GM12878 (cell line): ENCODE measurements at regions not wholly inside any gene's neighbourhood (a gene's known extent, or its start where the extent isn't known, plus 50 kb on each side); places are given as distances from the start of the nearest gene placed in this dataset.

Experiments
- ATAC-seq: fragments of 200-7000 bp; cut with Tn5 transposase; 3 replicates; pipeline ENCODE4 v1.9.1; 2020; ENCODE audit warnings: mild to moderate bottlenecking, moderate library complexity
- BruUV-seq: library from RNA; stranded (reverse); fragments of 400-500 nt; replicated peaks from 2 replicates; lab custom pipeline; 2021; lab: Mats Ljungman, UMichigan
- CTCF ChIA-PET: fragments of 300-600 bp; sonication (Branson Sonifier 250); formaldehyde crosslinking; extraction: SDS; loops from one replicate; lab custom pipeline; 2021; ENCODE audit warnings: inconsistent platforms; lab: Yijun Ruan, JAX
- POLR2A ChIA-PET: fragments of 350-600 bp; formaldehyde crosslinking; extraction: SDS; loops from one replicate; lab custom pipeline; 2021; ENCODE audit warnings: inconsistent platforms; lab: Charles Lee
- RAD21 ChIA-PET: fragments of 300-600 bp; sonication (Branson Sonifier 250); formaldehyde crosslinking; loops from one replicate; lab custom pipeline; 2023; ENCODE audit warnings: antibody characterized with exemption; ENCODE audit not compliant: unreplicated experiment; lab: Charles Lee
- SMC1A ChIA-PET: fragments of 300-600 bp; sonication (Branson Sonifier 250); formaldehyde crosslinking; loops from one replicate; lab custom pipeline; 2023; ENCODE audit not compliant: unreplicated experiment, uncharacterized antibody; lab: Charles Lee
- DNase-seq: peaks from one replicate; pipeline ENCODE4 v3.0.0-alpha.2; 2011; ENCODE audit warnings: low read depth, low spot score
- FAIRE-seq: peaks from 3 replicates; lab custom pipeline; 2011; peaks lifted over from hg19 to GRCh38; lab: Jason Lieb, UNC
- H2AFZ ChIP-seq: 2 replicates; pipeline ENCODE4 v1.6.0; 2011; ENCODE audit warnings: low read depth, low read length, control low read depth; ENCODE audit not compliant: control insufficient read depth
- H3K27ac ChIP-seq: 2 replicates; pipeline ENCODE4 v1.5.1; 2011; ENCODE audit warnings: control low read depth; ENCODE audit not compliant: control insufficient read depth, insufficient read depth
- H3K27me3 ChIP-seq, 2 experiments: replicated peaks in 1 of 2; 2 replicates each; pipeline versions ENCODE4 v1.6.0 to v1.6.1; 2011; ENCODE audit warnings: low read length in 1 of 2; ENCODE audit not compliant: control insufficient read depth in 2 of 2, insufficient read depth in 2 of 2
- H3K36me3 ChIP-seq, 2 experiments: 2 replicates each; pipeline ENCODE4 v1.5.1; 2011; ENCODE audit warnings: low read length in 1 of 2; ENCODE audit not compliant: control insufficient read depth in 2 of 2, insufficient read depth in 2 of 2
- H3K4me1 ChIP-seq: 2 replicates; pipeline ENCODE4 v1.6.1; 2011; ENCODE audit warnings: mild to moderate bottlenecking, low read length, moderate library complexity, mixed read lengths; ENCODE audit not compliant: control insufficient read depth, insufficient read depth
- H3K4me2 ChIP-seq: 2 replicates; pipeline ENCODE4 v1.6.0; 2011; ENCODE audit warnings: control low read depth; ENCODE audit not compliant: control insufficient read depth, insufficient read depth
- H3K4me3 ChIP-seq: fragments of 200-600 bp; sonication (generic); 2 replicates; pipeline ENCODE4 v1.5.1; 2016
- H3K79me2 ChIP-seq: 2 replicates; pipeline ENCODE4 v1.6.0; 2011; ENCODE audit warnings: low read length; ENCODE audit not compliant: control insufficient read depth, insufficient read depth
- H3K9ac ChIP-seq: 2 replicates; pipeline ENCODE4 v1.8.0; 2011; ENCODE audit warnings: low read length, control low read depth, mixed read lengths; ENCODE audit not compliant: control insufficient read depth, insufficient read depth
- H3K9me3 ChIP-seq: replicated peaks from 3 replicates; pipeline ENCODE4 v1.5.1; 2011; ENCODE audit warnings: mild to moderate bottlenecking, low read length; ENCODE audit not compliant: control insufficient read depth, insufficient read depth
- H4K20me1 ChIP-seq: 2 replicates; pipeline ENCODE4 v1.6.0; 2011; ENCODE audit not compliant: control insufficient read depth, insufficient read depth
- NBN ChIP-seq: fragments of 450-650 bp; IDR thresholded peaks from 2 replicates; pipeline ENCODE4 v1.6.1; 2016
- NFXL1 ChIP-seq: fragments of 450-650 bp; IDR thresholded peaks from 2 replicates; pipeline ENCODE4 v1.6.1; 2017; ENCODE audit warnings: antibody characterized with exemption, mild to moderate bottlenecking, borderline replicate concordance
- STAT1 ChIP-seq: fragments of 450-650 bp; conservative IDR thresholded peaks from 2 replicates; pipeline ENCODE4 v1.6.1; 2014; ENCODE audit warnings: antibody characterized with exemption, mild to moderate bottlenecking
- USF1 ChIP-seq: IDR thresholded peaks from 2 replicates; pipeline ENCODE4 v1.6.1; 2011; ENCODE audit warnings: borderline replicate concordance, low read depth, mild to moderate bottlenecking, moderate library complexity, mixed read lengths, low read length; ENCODE audit not compliant: insufficient read depth; ENCODE audit errors: extremely low read length
- WRNIP1 ChIP-seq: IDR thresholded peaks from 2 replicates; pipeline ENCODE4 v1.6.1; 2011; ENCODE audit warnings: low read depth, low read length, improper control_type of control experiment, borderline replicate concordance
- WGBS: methylation state at CpG from one replicate; pipeline ENCODE4 v1.1.6; 2016; ENCODE audit warnings: low lambda C conversion rate; ENCODE audit not compliant: insufficient replicate concordance, insufficient coverage; ENCODE audit errors: missing lambda C conversion rate; 5-methylcytosine and 5-hydroxymethylcytosine counted together
- in situ Hi-C: fragments of 300-500 bp; cut with MboI; formaldehyde crosslinking; loops from 9 replicates; pipeline ENCODE4 v1.14.3; 2018; ENCODE audit warnings: mixed read lengths
- intact Hi-C: fragments of 100-400 bp; cut with micrococcal nuclease; formaldehyde crosslinking; loops from one replicate; pipeline ENCODE4 v1.14.2; 2022; ENCODE audit not compliant: unreplicated experiment
- TF ChIP-seq, protein P1 (sequence below): fragments of 150-350 bp; IDR thresholded peaks from 2 replicates; pipeline ENCODE4 v1.6.1; 2016; ENCODE audit warnings: low read depth, low read length

- H2AFZ ChIP-seq: no peak overlapping the region
- H3K4me2 ChIP-seq: no peak overlapping the region
- no peak overlapping the region for H3K27ac ChIP-seq
- no peaks in the 10 kb centered on the region for H3K9me3 ChIP-seq
- no peak for ATAC-seq
- BruUV-seq: no TSS peak
- H3K4me1 ChIP-seq: no peaks in the 10 kb centered on the region
- no peak for FAIRE-seq
- in situ Hi-C loops: loop anchor here (25.0 kb wide), 1 partner anchor 587 kb away; no protein-coding TSS in a partner anchor
- RAD21 ChIA-PET: no interaction called here
- no peak overlapping the region for H3K9ac ChIP-seq
- POLR2A ChIA-PET: no interaction called here
- H3K79me2 ChIP-seq: no peaks in the 10 kb centered on the region
- SMC1A ChIA-PET: no interaction called here
- DNase-seq: no peak
- no peak overlapping the region for H3K4me3 ChIP-seq
- H4K20me1 ChIP-seq: no peaks in the 10 kb centered on the region
- WGBS: 17% methylated on average over 10 of the region's 10 CpGs
- H3K36me3 ChIP-seq: no peaks in the 10 kb centered on the region
- intact Hi-C loops: no loop called here
- CTCF ChIA-PET: interaction anchor here (1.5 kb wide), 1 partner anchor 11 kb away, joined by 3 read pairs; no protein-coding TSS in a partner anchor
- H3K27me3 ChIP-seq: no peaks in the 10 kb centered on the region
- TF ChIP-seq NBN: no peak
- TF ChIP-seq WRNIP1: no peak
- TF ChIP-seq, protein P1, sequence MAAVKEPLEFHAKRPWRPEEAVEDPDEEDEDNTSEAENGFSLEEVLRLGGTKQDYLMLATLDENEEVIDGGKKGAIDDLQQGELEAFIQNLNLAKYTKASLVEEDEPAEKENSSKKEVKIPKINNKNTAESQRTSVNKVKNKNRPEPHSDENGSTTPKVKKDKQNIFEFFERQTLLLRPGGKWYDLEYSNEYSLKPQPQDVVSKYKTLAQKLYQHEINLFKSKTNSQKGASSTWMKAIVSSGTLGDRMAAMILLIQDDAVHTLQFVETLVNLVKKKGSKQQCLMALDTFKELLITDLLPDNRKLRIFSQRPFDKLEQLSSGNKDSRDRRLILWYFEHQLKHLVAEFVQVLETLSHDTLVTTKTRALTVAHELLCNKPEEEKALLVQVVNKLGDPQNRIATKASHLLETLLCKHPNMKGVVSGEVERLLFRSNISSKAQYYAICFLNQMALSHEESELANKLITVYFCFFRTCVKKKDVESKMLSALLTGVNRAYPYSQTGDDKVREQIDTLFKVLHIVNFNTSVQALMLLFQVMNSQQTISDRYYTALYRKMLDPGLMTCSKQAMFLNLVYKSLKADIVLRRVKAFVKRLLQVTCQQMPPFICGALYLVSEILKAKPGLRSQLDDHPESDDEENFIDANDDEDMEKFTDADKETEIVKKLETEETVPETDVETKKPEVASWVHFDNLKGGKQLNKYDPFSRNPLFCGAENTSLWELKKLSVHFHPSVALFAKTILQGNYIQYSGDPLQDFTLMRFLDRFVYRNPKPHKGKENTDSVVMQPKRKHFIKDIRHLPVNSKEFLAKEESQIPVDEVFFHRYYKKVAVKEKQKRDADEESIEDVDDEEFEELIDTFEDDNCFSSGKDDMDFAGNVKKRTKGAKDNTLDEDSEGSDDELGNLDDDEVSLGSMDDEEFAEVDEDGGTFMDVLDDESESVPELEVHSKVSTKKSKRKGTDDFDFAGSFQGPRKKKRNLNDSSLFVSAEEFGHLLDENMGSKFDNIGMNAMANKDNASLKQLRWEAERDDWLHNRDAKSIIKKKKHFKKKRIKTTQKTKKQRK: no peak
- no peak for TF ChIP-seq NFXL1
- TF ChIP-seq USF1: no peak
- TF ChIP-seq STAT1: no peak
Measured at GRCh38 chr13:73399347-73400216, 340.8 kb downstream of the KLF5 start.
